ENCODE measurements at regions not wholly inside any gene's neighbourhood (a gene's known extent, or its start where the extent isn't known, plus 50 kb on each side); places are given as distances from the start of the nearest gene placed in this dataset.

GRCh38 chr9:63817622-63818518 lies 1467.1 kb downstream of the FOXD4L5 start (continued):
- no peak for TF ChIP-seq CTCF (IDR thresholded peaks at IDR 0.05 in 2 of 3, conservative IDR thresholded peaks at IDR 0.05 in 1 of 3; ENCODE audit: borderline replicate concordance in 1 of 3, insufficient read depth in 1 of 3, low read depth in 2 of 3, low read length in 2 of 3)

- H3K9ac ChIP-seq (ENCODE audit: low read length): no peak overlapping the region
- TSS peak; percentile 76 for BruUV-seq (replicated peaks)
- no peak overlapping the region for H3K4me2 ChIP-seq (ENCODE audit: low read length)
- peak; percentile 43 for ATAC-seq
- POLR2A ChIA-PET: interaction anchor here (1.1 kb wide), 1 partner anchor 1014 kb away, joined by 3 read pairs; no protein-coding TSS in a partner anchor
- H4K20me1 ChIP-seq (ENCODE audit: insufficient read depth): no peaks in the 10 kb centered on the region
- no peaks in the 10 kb centered on the region for H3K79me2 ChIP-seq (ENCODE audit: insufficient read depth, low read length)
- CTCF ChIA-PET: no interaction called here
- H3K4me1 ChIP-seq (ENCODE audit: control insufficient read depth in 1 of 2, insufficient read depth in 2 of 2, low read length in 2 of 2): no peaks in the 10 kb centered on the region
- no peak overlapping the region for H3K4me3 ChIP-seq (replicated peaks in 1 of 2; ENCODE audit: low read depth in 1 of 2, low read length in 2 of 2)
- H3K36me3 ChIP-seq (ENCODE audit: control insufficient read depth in 1 of 2, insufficient read depth in 2 of 2, low read length in 2 of 2): no peaks in the 10 kb centered on the region
- TF ChIP-seq POLR2AphosphoS5 (IDR thresholded peaks at IDR 0.05; ENCODE audit: low read depth, low read length): no peak
- no peak for TF ChIP-seq RAD21 (IDR thresholded peaks at IDR 0.05; ENCODE audit: low read depth)
- TF ChIP-seq POLR2A (IDR thresholded peaks at IDR 0.05; ENCODE audit: borderline replicate concordance, extremely low read depth, insufficient read depth, insufficient read length): no peak
- no peak for TF ChIP-seq SP1 (IDR thresholded peaks at IDR 0.05; ENCODE audit: low read depth)
- TF ChIP-seq EZH2 (IDR thresholded peaks at IDR 0.05): no peak
- no peak for TF ChIP-seq YY1 (IDR thresholded peaks at IDR 0.05; ENCODE audit: extremely low read depth, insufficient replicate concordance, low read depth, low read length)
- TF ChIP-seq CEBPB (IDR thresholded peaks at IDR 0.05; ENCODE audit: low read depth): no peak
- no peak for TF ChIP-seq SRF (IDR thresholded peaks at IDR 0.05; ENCODE audit: low read depth)
- TF ChIP-seq JUND (IDR thresholded peaks at IDR 0.05): no peak
- TF ChIP-seq EGR1 (IDR thresholded peaks at IDR 0.05; ENCODE audit: low read depth): no peak
- TF ChIP-seq ZFX (IDR thresholded peaks at IDR 0.05): no peak
- TF ChIP-seq ELF1 (IDR thresholded peaks at IDR 0.05; ENCODE audit: borderline replicate concordance, low read depth): no peak
- no peak for TF ChIP-seq CTCF (IDR thresholded peaks at IDR 0.05 in 2 of 3, conservative IDR thresholded peaks at IDR 0.05 in 1 of 3; ENCODE audit: borderline replicate concordance in 1 of 3, insufficient read depth in 1 of 3, low read depth in 2 of 3, low read length in 2 of 3)
- no peak for TF ChIP-seq CBX3 (IDR thresholded peaks at IDR 0.05; ENCODE audit: low read depth)
- no peak for TF ChIP-seq ZNF274 (IDR thresholded peaks at IDR 0.05; ENCODE audit: low read depth, low read length)
- RAD21 ChIA-PET (ENCODE audit: low non-redundant PET in 1 of 2, low total read pairs in 2 of 2, uncharacterized antibody in 2 of 2, unreplicated experiment in 2 of 2): no interaction called here
- H3K27me3 ChIP-seq (ENCODE audit: insufficient read depth, low read length): no peaks in the 10 kb centered on the region
- no peak overlapping the region for H2AFZ ChIP-seq (ENCODE audit: low read depth, low read length, poor library complexity, severe bottlenecking)
- intact Hi-C loops (cut with micrococcal nuclease): no loop called here
- no peaks in the 10 kb centered on the region; a peak in 2 of 4 replicates for H3K9me3 ChIP-seq (ENCODE audit: control insufficient read depth in 1 of 2, insufficient read depth in 1 of 2, low read depth in 1 of 2, low read length in 2 of 2)
- H3K27ac ChIP-seq (ENCODE audit: low read depth, low read length): no peak overlapping the region
- H3K9me2 ChIP-seq (ENCODE audit: insufficient read depth): no peaks in the 10 kb centered on the region
- DNase-seq (ENCODE audit: low read depth, low spot score): no peak
These were observed 1468.0 kb downstream of the FOXD4L5 start for GRCh38 chr9:63816751-63817621.
